CD4-positive, alpha-beta T cell treated with Interferon gamma for 1 hour (primary cell): ENCODE measurements at regions not wholly inside any gene's neighbourhood (a gene's known extent, or its start where the extent isn't known, plus 50 kb on each side); places are given as distances from the start of the nearest gene placed in this dataset.
A peak's percentile ranks its signal among the peaks of the same experiment; 100 is the strongest.
"Not testable (repeated sequence)": the region's sequence is repeated elsewhere in the genome, so short reads cannot be mapped to it uniquely, and the experiment has no call there.

Source experiments
- DNase-seq: peaks from one replicate; pipeline ENCODE4 v3.0.0-alpha.2; 2020

- DNase-seq: no peak
Observed at GRCh38 chr12:11446372-11446771, 51.0 kb upstream of the PRB2 start.

GRCh38 chr12:11457996-11458645 lies 62.8 kb upstream of the PRB2 start:
- no peak for DNase-seq

GRCh38 chr12:11460343-11461023 lies 65.1 kb upstream of the PRB2 start:
- DNase-seq: no peak

GRCh38 chr12:11461433-11461832 lies 66.1 kb upstream of the PRB2 start:
- DNase-seq: no peak

GRCh38 chr12:11477110-11477509 lies 81.7 kb upstream of the PRB2 start:
- DNase-seq: no peak

- no peak for DNase-seq
Observed at GRCh38 chr12:11482955-11483354, 87.6 kb upstream of the PRB2 start.

- peak; percentile 78 for DNase-seq
Observed at GRCh38 chr12:11486623-11487444, 91.5 kb upstream of the PRB2 start.

GRCh38 chr12:11496157-11496851 lies 100.9 kb upstream of the PRB2 start:
- no peak for DNase-seq

GRCh38 chr12:11497438-11497837 lies 102.1 kb upstream of the PRB2 start:
- no peak for DNase-seq

- DNase-seq: no peak
Observed at GRCh38 chr12:11497995-11498394, 102.6 kb upstream of the PRB2 start.

- DNase-seq: not testable (repeated sequence)
Observed at GRCh38 chr12:11498574-11498973, 103.2 kb upstream of the PRB2 start.

GRCh38 chr12:11499806-11500187 lies 104.4 kb upstream of the PRB2 start:
- DNase-seq: no peak

GRCh38 chr12:11500188-11500860 lies 105.0 kb upstream of the PRB2 start:
- peak; percentile 63 for DNase-seq

- no peak for DNase-seq
Observed at GRCh38 chr12:11500861-11501230, 105.5 kb upstream of the PRB2 start.

- no peak for DNase-seq
Observed at GRCh38 chr12:11508699-11509098, 113.3 kb upstream of the PRB2 start.

- DNase-seq: no peak
Observed at GRCh38 chr12:11509326-11509725, 114.0 kb upstream of the PRB2 start.

- no peak for DNase-seq
Observed at GRCh38 chr12:11510671-11511070, 115.3 kb upstream of the PRB2 start.

- DNase-seq: no peak
Observed at GRCh38 chr12:11513288-11513687, 117.9 kb upstream of the PRB2 start.

- no peak for DNase-seq
Observed at GRCh38 chr12:11517080-11517479, 121.7 kb upstream of the PRB2 start.

- DNase-seq: no peak
Observed at GRCh38 chr12:11524446-11524845, 125.0 kb upstream of the ETV6 start.

GRCh38 chr12:11534064-11534463 lies 115.4 kb upstream of the ETV6 start:
- DNase-seq: no peak

- DNase-seq: no peak
Observed at GRCh38 chr12:11535127-11535526, 114.3 kb upstream of the ETV6 start.

- no peak for DNase-seq
Observed at GRCh38 chr12:11539156-11539555, 110.3 kb upstream of the ETV6 start.
